T-helper 1 cell (primary cell): ENCODE measurements at regions not wholly inside any gene's neighbourhood (a gene's known extent, or its start where the extent isn't known, plus 50 kb on each side); places are given as distances from the start of the nearest gene placed in this dataset.

ENCODE experiments used
- DNase-seq, 5 donors: peaks; one replicate each; pipeline ENCODE4 v3.0.0-alpha.2; 2012 to 2020

DNA sequence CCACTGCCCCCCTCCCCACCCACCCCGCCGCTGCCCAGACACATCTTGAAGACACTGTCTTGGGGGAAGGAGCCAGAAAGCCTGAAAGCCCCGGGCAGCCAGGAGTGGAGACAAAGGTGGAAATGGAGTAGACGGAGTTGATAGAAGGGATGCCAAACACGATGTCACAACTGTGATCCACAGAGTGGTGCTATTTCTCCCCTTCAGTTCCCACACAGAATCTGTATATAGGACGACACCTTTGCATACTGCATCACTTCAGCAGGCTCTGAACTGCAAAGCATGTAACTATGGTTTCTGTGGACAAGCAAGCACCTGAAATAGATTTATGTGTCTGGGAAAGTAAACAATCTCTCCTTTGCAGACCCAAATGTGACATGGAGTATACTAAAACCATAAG lies 56.4 kb upstream of the F13A1 start:
- no peak for DNase-seq

DNA sequence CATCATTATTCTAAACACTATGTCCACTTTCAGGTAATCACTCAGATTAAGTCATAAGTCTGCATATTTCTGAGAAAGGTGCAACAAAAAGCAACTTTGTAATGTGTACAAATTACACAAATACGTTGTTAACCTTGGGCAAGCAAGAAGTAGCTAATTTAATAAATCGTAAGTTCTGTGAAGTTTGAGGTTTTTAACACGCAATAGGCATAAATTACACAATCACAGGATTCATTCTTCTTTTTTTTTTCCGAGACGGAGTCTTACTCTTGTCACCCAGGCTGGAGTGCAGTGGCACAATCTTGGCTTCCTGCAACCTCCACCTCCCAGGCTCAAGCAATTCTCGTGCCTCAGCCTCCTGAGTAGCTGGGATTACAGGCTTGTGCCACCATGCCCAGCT lies 57.2 kb upstream of the F13A1 start:
- no peak for DNase-seq

DNA sequence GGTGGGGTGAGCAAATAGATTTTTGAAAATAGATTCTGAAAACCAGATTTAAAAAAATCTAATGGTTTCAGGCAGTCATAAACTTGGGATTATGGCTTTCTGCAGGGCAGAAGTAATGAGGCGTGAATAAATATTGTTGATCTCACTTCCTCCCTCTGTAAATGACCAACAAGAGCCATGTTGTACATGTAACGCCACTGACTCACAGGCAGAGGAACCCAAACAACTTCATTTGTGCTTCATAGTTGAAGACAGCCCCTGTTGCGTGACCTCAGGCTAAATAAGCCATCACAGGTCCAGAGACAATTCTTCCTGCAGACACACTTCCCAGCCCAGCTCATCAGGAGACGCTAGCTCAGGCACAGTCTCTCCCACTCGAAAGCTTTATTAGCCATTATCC lies 59.1 kb upstream of the F13A1 start:
- DNase-seq = no peak

GRCh38 chr6:6384520-6384919 lies 64.1 kb upstream of the F13A1 start:
- no peak for DNase-seq

DNA sequence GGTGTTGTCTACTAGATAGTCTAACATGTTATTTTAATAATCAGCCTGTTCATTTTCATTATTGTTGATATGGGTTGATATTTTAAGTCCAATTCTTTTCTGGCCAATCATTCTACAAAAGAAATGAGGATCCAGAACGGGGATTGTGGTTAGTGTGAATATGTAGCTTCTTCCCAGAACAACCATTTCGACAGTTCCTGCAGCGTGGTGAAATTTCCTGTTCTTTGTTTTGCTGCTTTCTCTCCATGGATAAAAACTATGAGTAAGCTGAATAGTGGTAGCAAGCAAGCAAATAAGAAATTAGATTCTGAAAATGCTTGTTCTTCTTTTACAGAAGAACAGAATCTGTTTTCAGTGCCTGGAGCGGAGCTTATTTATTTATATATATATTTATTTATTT lies 65.5 kb upstream of the F13A1 start:
- DNase-seq = no peak

DNA sequence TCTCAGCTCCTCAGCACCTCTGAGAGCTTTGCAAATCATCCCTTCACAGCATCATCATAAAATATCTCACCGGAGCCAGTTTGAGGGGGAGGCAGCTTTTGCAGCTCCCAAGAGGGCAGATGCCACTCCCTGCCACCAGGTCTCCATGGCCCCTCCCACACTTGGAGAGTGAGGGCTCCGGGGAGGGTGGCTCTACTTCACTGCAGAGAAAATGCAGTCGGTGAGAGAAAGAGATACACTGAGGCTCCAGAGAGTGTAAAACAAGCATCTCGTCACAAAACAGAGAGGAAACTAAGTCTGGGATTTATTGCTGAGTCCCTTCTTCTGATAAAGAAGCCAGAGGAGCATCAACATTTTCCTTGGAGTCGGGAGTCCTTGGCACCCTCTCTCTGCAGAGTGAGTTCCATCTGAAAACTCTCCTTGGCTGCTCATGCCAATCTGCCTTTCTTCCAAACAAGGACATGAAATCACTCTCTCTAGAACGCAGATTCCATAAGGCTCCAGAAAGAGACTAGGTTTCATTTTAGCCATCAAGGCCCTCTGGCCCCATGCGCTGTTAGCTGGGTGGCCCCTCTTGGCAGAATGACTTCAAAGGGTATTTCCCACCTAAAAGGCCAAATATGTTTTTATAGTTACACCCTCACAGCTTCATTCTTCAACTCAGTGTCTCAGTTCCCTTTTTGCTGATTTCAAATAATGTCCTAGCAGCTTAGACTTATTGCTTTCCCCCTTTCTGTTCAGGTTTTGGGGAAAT lies 70.6 kb upstream of the F13A1 start:
- no peak for DNase-seq

- DNase-seq = no peak
Observed at GRCh38 chr6:6392214-6393068, 72.0 kb upstream of the F13A1 start.

DNA sequence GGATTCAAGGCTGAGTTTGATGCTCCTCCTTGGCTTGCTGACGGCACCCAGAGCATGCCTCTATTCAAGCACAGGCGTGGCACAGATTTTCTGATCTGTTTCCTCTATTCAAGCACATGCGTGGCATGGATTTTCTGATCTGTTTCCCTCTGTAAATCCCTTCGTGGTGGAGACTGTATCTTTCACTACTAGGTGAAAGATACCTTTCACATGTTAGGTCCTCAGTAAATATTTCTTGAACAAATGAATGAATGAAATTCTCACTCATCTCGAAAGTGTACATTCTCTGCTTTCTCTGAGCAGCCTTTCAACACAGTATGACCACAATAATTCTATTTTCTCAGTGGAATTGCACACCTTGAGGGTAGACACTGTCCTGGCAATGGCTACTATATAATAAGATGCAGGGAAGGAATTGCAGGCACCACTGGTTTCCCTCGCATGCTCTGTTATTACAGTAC lies 72.6 kb upstream of the F13A1 start:
- no peak for DNase-seq

GRCh38 chr6:6395581-6396197 lies 75.2 kb upstream of the F13A1 start:
- no peak for DNase-seq

GRCh38 chr6:6397842-6398241 lies 77.4 kb upstream of the F13A1 start:
- no peak for DNase-seq

DNA sequence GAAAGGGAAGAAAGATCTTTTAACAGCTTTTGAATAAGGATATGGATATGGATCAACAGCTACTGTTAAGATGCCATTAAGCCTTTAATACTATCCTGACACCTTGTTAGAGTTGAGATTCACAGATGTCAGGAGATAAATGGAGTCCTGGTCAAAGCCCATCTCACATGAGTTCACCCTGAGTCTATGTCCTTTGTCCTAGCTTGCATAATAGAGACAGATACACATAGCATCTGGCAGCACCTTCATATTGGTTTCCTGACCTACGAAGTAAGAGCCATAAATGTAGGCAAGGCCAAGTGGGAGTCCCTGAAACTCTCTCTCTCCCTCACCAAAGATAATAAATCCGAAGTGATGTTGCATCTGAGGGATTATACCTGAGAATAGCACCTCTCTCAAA lies 79.1 kb upstream of the F13A1 start:
- DNase-seq = no peak

GRCh38 chr6:6401401-6401800 lies 80.9 kb upstream of the F13A1 start:
- DNase-seq = no peak

GRCh38 chr6:6402006-6402405 lies 81.5 kb upstream of the F13A1 start:
- no peak for DNase-seq

- no peak for DNase-seq
Observed at GRCh38 chr6:6402591-6402990, 82.1 kb upstream of the F13A1 start.

- DNase-seq = no peak
Observed at GRCh38 chr6:6405031-6405430, 84.6 kb upstream of the F13A1 start.

DNA sequence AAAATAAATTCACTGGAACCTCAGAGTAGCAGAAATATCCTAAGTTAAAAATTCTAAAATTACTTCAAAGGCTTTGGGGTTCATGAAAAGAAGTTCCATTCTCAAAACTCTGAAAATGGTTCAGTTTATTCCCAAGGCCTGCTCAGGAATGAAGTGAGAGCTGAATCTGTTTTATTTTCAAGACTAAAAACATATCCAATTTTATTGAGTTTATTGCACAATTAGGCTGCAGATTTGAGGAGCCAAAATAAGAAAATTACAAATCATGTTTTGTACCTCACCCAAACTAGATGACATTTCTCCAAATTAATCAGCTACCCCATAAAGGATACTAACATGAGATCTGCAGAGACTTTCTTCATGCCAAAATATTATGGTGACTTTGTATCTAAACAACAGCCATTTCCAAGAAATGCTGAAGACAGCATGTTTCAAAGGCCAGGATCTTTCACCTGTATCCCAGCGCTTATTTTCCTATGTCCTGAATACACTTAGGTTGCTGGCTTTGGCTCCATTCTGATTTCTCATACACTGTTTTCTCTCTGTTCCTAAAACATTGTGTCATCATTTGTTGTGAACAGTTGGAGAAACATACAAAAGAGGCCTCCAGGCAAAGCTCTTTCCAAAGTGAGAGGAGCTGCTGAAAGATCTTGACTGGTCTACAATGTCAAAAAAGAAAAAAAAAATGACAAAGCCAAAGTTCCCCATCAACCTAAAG lies 85.7 kb upstream of the F13A1 start:
- no peak for DNase-seq

DNA sequence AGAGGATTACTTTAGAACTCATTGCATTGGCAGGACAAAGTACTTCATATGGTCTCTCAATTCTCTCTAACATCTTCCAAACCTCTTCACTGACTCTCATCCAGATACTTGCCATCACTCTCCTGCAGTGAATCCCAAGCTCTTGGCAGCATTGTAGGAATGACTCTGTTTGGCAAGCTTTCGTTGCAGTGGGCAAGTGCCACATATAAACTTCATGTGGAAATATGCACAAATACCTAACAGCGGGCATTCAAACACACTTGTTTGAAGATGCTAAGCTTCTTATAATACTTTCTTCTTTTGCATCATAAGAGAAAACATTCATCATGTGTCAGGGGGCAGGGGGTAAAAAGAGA lies 86.2 kb upstream of the F13A1 start:
- DNase-seq = no peak

- DNase-seq = no peak
Observed at GRCh38 chr6:6407071-6407741, 86.7 kb upstream of the F13A1 start.

- no peak for DNase-seq
Observed at GRCh38 chr6:6409397-6410030, 89.1 kb upstream of the F13A1 start.

DNA sequence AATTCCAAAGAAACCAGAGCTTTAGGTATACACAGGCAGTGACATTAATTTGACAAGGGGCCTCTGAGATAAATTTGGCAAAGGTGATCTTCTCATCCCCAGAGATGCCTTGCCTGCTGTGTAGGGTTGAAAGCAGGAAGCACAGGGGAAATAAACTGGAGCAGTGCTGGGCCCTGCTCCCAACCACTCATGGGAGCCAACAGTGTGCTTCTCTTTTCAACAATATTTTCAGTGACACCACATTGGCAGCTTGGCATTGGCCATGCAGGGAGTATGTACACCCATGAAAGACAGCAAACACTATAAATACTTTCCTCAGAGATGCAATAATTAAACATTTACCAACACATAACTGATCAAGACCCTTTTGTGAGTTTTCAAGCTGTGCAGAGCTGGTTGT lies 90.7 kb upstream of the F13A1 start:
- no peak for DNase-seq

DNA sequence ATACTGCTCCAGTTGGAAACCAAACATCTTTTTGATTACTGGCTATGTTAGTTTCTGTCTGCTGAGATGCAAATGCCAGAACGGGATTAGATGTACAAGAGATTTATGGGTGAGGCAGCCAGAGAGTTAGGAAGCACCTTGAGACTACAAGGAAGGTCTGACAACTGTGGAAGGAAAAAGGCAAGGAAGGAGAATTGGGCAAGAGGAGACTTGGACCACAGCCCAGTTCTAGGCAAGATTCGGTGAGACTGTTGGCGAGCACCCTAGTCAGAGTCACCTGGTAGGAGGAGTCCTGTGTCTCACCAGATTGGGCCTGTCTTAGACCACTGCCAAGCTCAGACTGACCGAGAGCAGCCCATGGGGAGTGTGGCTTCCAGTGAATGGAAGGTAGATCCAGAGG lies 91.8 kb upstream of the F13A1 start:
- no peak for DNase-seq

GRCh38 chr6:6412700-6413099 lies 92.2 kb upstream of the F13A1 start:
- no peak for DNase-seq
